DND-41 (cell line): ENCODE measurements at regions not wholly inside any gene's neighbourhood (a gene's known extent, or its start where the extent isn't known, plus 50 kb on each side); places are given as distances from the start of the nearest gene placed in this dataset.

Source experiments
- CTCF ChIP-seq: IDR thresholded peaks from 2 replicates; pipeline ENCODE4 v1.5.1; 2012; ENCODE audit warnings: borderline replicate concordance, low read length, moderate library complexity, mild to moderate bottlenecking; ENCODE audit not compliant: poor library complexity, severe bottlenecking; ENCODE audit errors: extremely low read depth
- EZH2 ChIP-seq: IDR thresholded peaks from 3 replicates; pipeline ENCODE4 v1.6.1; 2012; ENCODE audit warnings: borderline replicate concordance, low read depth, mild to moderate bottlenecking, moderate library complexity, low read length, inconsistent platforms; ENCODE audit not compliant: severe bottlenecking

GRCh38 chr10:56934515-56934914, 573.5 kb upstream of the ZWINT start:
- TF ChIP-seq CTCF (no peak), EZH2 (no peak)
